ENCODE measurements at regions not wholly inside any gene's neighbourhood (a gene's known extent, or its start where the extent isn't known, plus 50 kb on each side); places are given as distances from the start of the nearest gene placed in this dataset.

DNA sequence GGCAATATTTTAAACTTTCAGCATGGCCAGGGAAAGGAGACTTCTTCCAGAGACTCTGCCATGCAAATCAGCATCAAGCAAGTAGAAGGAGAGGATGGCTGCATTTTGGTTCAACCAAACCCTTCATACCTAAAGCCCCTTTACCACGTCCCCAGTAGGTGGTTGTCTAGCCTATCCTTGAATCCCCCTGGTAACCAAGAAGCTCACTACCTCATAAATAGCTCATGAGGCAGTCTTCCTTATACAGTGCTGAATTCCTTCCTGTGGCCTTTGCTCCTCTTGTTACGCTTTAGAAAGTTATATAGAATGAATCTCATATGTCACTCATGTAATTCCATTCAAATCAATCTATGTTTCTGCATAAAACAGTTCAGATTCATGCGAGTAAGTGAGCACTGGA, 289.5 kb upstream of the SLC30A5 start:
- H3K4me3 Mint-ChIP-seq, result no peak overlapping the region
- H3K27ac ChIP-seq (ENCODE audit: low read length), result no peak overlapping the region
- H3K9me3 Mint-ChIP-seq, result peaks cover 0 to 3% of the 10 kb centered on the region in 2 donors
- H3K4me1 ChIP-seq (ENCODE audit: control insufficient read depth, insufficient read depth, low read length), result no peaks in the 10 kb centered on the region
- H3K36me3 ChIP-seq (ENCODE audit: control insufficient read depth, insufficient read depth, low read length), result no peaks in the 10 kb centered on the region
- 91% methylated on average over 2 of the region's 3 CpGs for WGBS (ENCODE audit: insufficient coverage)
- ATAC-seq (no peak), DNase-seq (no peak)
- peaks cover 3 to 8% of the 10 kb centered on the region in 2 donors for H3K27me3 Mint-ChIP-seq (ENCODE audit: low read depth in 2 of 2)
- H3K27ac Mint-ChIP-seq, result no peak overlapping the region
- TF ChIP-seq CTCF (IDR thresholded peaks at IDR 0.05), result no peak
- H3K9me3 ChIP-seq (ENCODE audit: control insufficient read depth, insufficient read depth, low read length), result no peaks in the 10 kb centered on the region
- H3K4me1 Mint-ChIP-seq, result no peaks in the 10 kb centered on the region
- H3K27me3 ChIP-seq (ENCODE audit: control insufficient read depth, insufficient read depth, low read length), result no peaks in the 10 kb centered on the region
- no peaks in the 10 kb centered on the region for H3K36me3 Mint-ChIP-seq
- intact Hi-C loops (cut with micrococcal nuclease), result no loop called here
- no peak overlapping the region for H3K4me3 ChIP-seq (ENCODE audit: low read length)

DNA sequence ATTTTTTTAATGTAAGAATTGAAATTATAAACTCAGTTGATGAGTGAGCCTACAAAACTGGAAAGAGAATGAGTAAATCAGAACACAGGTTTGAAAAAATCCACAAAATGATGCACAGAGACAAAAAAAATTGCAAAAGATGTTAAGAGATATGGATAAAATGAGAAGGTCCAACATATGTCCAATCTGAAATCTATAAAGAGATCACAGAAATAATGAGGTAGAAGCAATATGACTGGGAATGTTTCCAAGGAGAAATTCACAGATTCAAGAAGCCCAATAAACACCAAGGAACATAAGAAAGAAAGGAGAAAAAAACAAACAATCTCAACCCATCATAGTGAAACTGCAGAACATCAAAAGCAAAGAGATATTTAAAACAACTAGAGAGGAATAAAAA, 288.4 kb upstream of the SLC30A5 start:
- no peaks in the 10 kb centered on the region for H3K27me3 ChIP-seq (ENCODE audit: control insufficient read depth, insufficient read depth, low read length)
- no peak overlapping the region for H3K27ac ChIP-seq (ENCODE audit: low read length)
- Mint-ChIP-seq H3K4me1 (no peaks in the 10 kb centered on the region), H3K4me3 (no peak overlapping the region), H3K36me3 (no peaks in the 10 kb centered on the region), H3K9me3 (peaks cover 0 to 3% of the 10 kb centered on the region in 2 donors), H3K27ac (no peak overlapping the region), H3K27me3 (ENCODE audit: low read depth in 2 of 2) (peaks cover 3 to 8% of the 10 kb centered on the region in 2 donors)
- no peaks in the 10 kb centered on the region for H3K4me1 ChIP-seq (ENCODE audit: control insufficient read depth, insufficient read depth, low read length)
- intact Hi-C loops (cut with micrococcal nuclease), result no loop called here
- H3K36me3 ChIP-seq (ENCODE audit: control insufficient read depth, insufficient read depth, low read length), result no peaks in the 10 kb centered on the region
- no peak for TF ChIP-seq CTCF (IDR thresholded peaks at IDR 0.05)
- ATAC-seq, result no peak
- H3K4me3 ChIP-seq (ENCODE audit: low read length), result no peak overlapping the region
- H3K9me3 ChIP-seq (ENCODE audit: control insufficient read depth, insufficient read depth, low read length), result no peaks in the 10 kb centered on the region
- no peak for DNase-seq

DNA sequence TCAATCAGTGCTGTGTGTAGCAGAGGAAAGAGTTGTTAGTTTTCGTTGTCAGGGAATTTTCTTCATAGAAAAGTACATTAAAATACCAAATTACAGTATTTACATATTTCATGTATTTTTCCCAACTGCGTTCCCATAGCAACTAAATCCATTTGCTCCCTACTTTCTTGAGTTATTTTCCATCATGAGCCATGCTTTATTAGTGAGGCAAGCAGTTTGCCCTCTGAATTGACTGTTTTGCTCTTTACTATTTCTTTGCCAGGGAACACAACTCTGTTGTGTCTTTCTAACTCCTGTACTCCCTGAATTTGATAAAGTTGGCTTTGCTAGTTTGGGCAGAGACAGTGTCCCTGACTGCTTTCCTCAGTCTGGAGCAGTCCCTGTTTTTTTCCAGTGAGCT, 276.2 kb upstream of the SLC30A5 start:
- intact Hi-C loops (cut with micrococcal nuclease), result no loop called here
- Histone ChIP-seq H3K4me1 (ENCODE audit: control insufficient read depth, insufficient read depth, low read length) (no peaks in the 10 kb centered on the region), H3K36me3 (ENCODE audit: control insufficient read depth, insufficient read depth, low read length) (no peaks in the 10 kb centered on the region), H3K4me3 (ENCODE audit: low read length) (no peak overlapping the region), H3K27ac (ENCODE audit: low read length) (no peak overlapping the region), H3K27me3 (ENCODE audit: control insufficient read depth, insufficient read depth, low read length) (no peaks in the 10 kb centered on the region), H3K9me3 (ENCODE audit: control insufficient read depth, insufficient read depth, low read length) (no peaks in the 10 kb centered on the region)
- Mint-ChIP-seq H3K4me3 (no peak overlapping the region), H3K9me3 (no peaks in the 10 kb centered on the region), H3K27ac (no peak overlapping the region), H3K36me3 (peaks cover 8% of the 10 kb centered on the region), H3K27me3 (ENCODE audit: low read depth in 2 of 2) (peaks cover 10 to 11% of the 10 kb centered on the region in 2 donors), H3K4me1 (no peaks in the 10 kb centered on the region)
- 79% methylated on average over 2 of the region's 2 CpGs for WGBS (ENCODE audit: insufficient coverage)
- ATAC-seq (no peak), DNase-seq (no peak)
- TF ChIP-seq CTCF (IDR thresholded peaks at IDR 0.05), result no peak

DNA sequence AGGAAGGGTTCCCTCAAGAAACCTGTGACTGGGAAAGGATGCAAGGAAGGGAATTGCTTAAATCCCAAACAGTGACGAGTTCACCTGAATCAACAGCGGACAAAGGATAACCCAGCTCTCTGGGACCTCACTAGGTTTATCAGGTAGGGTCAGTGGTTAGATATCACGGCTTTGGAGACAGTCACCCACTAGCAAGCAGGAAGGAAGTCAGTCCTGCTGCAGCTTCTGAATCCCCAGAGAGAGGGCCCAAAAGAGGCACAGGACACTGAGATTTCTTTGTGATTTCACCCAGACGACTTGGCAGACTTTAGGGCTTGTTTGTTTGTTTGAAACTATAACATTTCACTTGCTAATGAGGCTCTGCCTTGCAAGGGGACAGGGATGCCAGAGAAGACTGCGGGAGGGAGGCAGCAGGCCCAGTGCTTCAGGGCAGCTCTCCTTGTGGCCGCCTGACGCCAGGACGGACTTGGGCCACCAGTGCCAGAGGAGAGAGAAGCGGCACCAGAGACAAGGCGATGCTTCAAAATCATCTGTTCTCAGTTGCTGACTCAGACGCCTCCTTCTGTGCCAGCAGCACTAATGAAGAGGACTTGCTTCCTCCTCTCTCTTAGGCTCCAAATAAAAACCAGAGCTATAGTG, 275.6 kb upstream of the SLC30A5 start:
- ATAC-seq (no peak), DNase-seq (no peak)
- Mint-ChIP-seq H3K27me3 (ENCODE audit: low read depth in 2 of 2) (peaks cover 12 to 13% of the 10 kb centered on the region in 2 donors), H3K4me3 (no peak overlapping the region), H3K27ac (no peak overlapping the region), H3K36me3 (peaks cover 8% of the 10 kb centered on the region), H3K9me3 (no peaks in the 10 kb centered on the region), H3K4me1 (no peaks in the 10 kb centered on the region)
- Histone ChIP-seq H3K4me3 (ENCODE audit: low read length) (no peak overlapping the region), H3K27ac (ENCODE audit: low read length) (no peak overlapping the region), H3K4me1 (ENCODE audit: control insufficient read depth, insufficient read depth, low read length) (no peaks in the 10 kb centered on the region), H3K9me3 (ENCODE audit: control insufficient read depth, insufficient read depth, low read length) (no peaks in the 10 kb centered on the region), H3K36me3 (ENCODE audit: control insufficient read depth, insufficient read depth, low read length) (no peaks in the 10 kb centered on the region), H3K27me3 (ENCODE audit: control insufficient read depth, insufficient read depth, low read length) (no peaks in the 10 kb centered on the region)
- WGBS (ENCODE audit: insufficient coverage), result 79% methylated on average over 11 of the region's 11 CpGs
- no peak for TF ChIP-seq CTCF (IDR thresholded peaks at IDR 0.05)
- intact Hi-C loops (cut with micrococcal nuclease), result no loop called here
